LNCAP (cell line): ENCODE measurements at regions not wholly inside any gene's neighbourhood (a gene's known extent, or its start where the extent isn't known, plus 50 kb on each side); places are given as distances from the start of the nearest gene placed in this dataset.

Experiments used
- CTCF ChIP-seq: fragments of 450-650 bp; IDR thresholded peaks from 2 replicates; pipeline ENCODE4 v1.5.1; 2017; ENCODE audit warnings: mild to moderate bottlenecking

GRCh38 chr15:58285212-58285920 lies 146.4 kb upstream of the LIPC start:
- TF ChIP-seq CTCF = no peak

GRCh38 chr15:58285921-58286278 lies 145.9 kb upstream of the LIPC start:
- no peak for TF ChIP-seq CTCF

GRCh38 chr15:58286523-58286922 lies 145.3 kb upstream of the LIPC start:
- no peak for TF ChIP-seq CTCF

GRCh38 chr15:58287891-58288290 lies 143.9 kb upstream of the LIPC start:
- no peak for TF ChIP-seq CTCF

- TF ChIP-seq CTCF = no peak; the same call in 1 of the 2 replicates
Measured at GRCh38 chr15:58288592-58288991, 143.2 kb upstream of the LIPC start.

- no peak for TF ChIP-seq CTCF
Measured at GRCh38 chr15:58291848-58292247, 139.9 kb upstream of the LIPC start.

GRCh38 chr15:58292751-58293175 lies 139.0 kb upstream of the LIPC start:
- no peak for TF ChIP-seq CTCF
